ENCODE measurements at regions not wholly inside any gene's neighbourhood (a gene's known extent, or its start where the extent isn't known, plus 50 kb on each side); places are given as distances from the start of the nearest gene placed in this dataset.

DNA sequence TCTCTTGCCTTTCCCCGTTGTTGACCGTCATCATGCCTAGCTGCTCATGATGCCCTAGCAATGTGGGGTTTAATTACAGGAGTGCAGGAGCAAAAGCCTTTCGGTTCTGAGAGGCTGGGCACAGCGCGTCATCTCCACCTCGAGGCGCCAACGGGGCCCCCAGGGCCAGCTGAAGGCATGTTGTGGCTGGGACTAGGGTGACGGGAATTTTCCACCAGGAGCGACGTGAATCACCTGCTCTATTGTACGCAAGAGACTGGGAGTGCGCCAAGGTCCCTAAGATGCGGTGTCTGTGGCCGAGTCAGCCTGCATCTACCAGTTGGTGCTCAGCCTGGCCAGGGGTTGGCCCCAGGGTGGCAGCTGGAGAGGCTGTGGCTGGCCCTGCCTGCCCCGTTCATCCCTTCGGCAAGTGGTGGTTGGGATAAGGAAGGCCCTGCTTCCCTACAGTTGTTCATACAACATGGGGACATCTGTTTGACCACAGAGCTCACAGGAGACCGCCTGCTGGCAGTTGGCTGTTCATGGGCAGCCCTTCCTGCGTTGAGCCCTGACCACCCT lies 1175.6 kb downstream of the BRD1 start:
- TF ChIP-seq, protein P1, sequence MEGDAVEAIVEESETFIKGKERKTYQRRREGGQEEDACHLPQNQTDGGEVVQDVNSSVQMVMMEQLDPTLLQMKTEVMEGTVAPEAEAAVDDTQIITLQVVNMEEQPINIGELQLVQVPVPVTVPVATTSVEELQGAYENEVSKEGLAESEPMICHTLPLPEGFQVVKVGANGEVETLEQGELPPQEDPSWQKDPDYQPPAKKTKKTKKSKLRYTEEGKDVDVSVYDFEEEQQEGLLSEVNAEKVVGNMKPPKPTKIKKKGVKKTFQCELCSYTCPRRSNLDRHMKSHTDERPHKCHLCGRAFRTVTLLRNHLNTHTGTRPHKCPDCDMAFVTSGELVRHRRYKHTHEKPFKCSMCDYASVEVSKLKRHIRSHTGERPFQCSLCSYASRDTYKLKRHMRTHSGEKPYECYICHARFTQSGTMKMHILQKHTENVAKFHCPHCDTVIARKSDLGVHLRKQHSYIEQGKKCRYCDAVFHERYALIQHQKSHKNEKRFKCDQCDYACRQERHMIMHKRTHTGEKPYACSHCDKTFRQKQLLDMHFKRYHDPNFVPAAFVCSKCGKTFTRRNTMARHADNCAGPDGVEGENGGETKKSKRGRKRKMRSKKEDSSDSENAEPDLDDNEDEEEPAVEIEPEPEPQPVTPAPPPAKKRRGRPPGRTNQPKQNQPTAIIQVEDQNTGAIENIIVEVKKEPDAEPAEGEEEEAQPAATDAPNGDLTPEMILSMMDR (IDR thresholded peaks at IDR 0.05): no peak
- TF ChIP-seq EZH2 (IDR thresholded peaks at IDR 0.05; ENCODE audit: borderline replicate concordance, insufficient read depth, low read depth, low read length, poor library complexity, severe bottlenecking): no peak
